ENCODE measurements at regions not wholly inside any gene's neighbourhood (a gene's known extent, or its start where the extent isn't known, plus 50 kb on each side); places are given as distances from the start of the nearest gene placed in this dataset.

GRCh38 chr3:11906407-11906806 lies 59.7 kb upstream of the TAMM41 start:
- TF ChIP-seq, protein P1, sequence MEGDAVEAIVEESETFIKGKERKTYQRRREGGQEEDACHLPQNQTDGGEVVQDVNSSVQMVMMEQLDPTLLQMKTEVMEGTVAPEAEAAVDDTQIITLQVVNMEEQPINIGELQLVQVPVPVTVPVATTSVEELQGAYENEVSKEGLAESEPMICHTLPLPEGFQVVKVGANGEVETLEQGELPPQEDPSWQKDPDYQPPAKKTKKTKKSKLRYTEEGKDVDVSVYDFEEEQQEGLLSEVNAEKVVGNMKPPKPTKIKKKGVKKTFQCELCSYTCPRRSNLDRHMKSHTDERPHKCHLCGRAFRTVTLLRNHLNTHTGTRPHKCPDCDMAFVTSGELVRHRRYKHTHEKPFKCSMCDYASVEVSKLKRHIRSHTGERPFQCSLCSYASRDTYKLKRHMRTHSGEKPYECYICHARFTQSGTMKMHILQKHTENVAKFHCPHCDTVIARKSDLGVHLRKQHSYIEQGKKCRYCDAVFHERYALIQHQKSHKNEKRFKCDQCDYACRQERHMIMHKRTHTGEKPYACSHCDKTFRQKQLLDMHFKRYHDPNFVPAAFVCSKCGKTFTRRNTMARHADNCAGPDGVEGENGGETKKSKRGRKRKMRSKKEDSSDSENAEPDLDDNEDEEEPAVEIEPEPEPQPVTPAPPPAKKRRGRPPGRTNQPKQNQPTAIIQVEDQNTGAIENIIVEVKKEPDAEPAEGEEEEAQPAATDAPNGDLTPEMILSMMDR (IDR thresholded peaks at IDR 0.05; ENCODE audit: low read depth, low read length, poor library complexity, severe bottlenecking) = no peak
- TF ChIP-seq EZH2phosphoT487 (IDR thresholded peaks at IDR 0.05; ENCODE audit: borderline replicate concordance, low read length) = no peak

Data from DOHH2 (cell line).